Testis (tissue), 2 donors: ENCODE measurements at regions not wholly inside any gene's neighbourhood (a gene's known extent, or its start where the extent isn't known, plus 50 kb on each side); places are given as distances from the start of the nearest gene placed in this dataset.

Experiments used
- CTCF ChIP-seq, 3 experiments: fragments of 450-650 bp in 2 of 3; fragments of 200-600 bp in 1 of 3; sonication (generic) in 1 of 3; IDR thresholded peaks; one replicate each; pipeline ENCODE4 v1.5.1; 2016 to 2019; ENCODE audit warnings: antibody characterized with exemption in 3 of 3, mild to moderate bottlenecking in 2 of 3, moderate library complexity in 1 of 3
- POLR2A ChIP-seq: fragments of 450-650 bp; IDR thresholded peaks from one replicate; pipeline ENCODE4 v1.6.1; 2017; ENCODE audit warnings: antibody characterized with exemption, mild to moderate bottlenecking, moderate library complexity

DNA sequence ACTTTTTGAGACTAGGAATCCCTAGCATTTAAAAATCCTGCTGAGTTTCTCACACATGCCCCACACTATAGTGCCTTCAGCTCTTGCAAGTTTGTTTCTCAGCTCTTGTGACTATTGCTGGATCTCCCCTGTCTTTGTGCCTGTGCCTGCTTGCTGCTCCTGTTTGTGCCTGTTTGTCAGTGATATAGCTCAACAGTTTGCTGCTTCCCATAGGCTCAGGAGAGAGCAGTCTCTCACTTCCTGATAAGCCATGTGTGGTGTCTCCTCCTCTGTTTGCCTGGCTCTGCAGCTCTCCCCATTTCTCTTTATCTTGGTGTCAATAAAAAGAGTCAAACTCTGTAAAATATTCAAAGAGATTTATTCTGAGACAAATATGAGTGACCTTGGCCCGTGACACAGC lies 259.8 kb upstream of the CLNK start:
- TF ChIP-seq CTCF (IDR thresholded peaks at IDR 0.05) (no peak), POLR2A (no peak)
